K562 (cell line): ENCODE measurements at regions not wholly inside any gene's neighbourhood (a gene's known extent, or its start where the extent isn't known, plus 50 kb on each side); places are given as distances from the start of the nearest gene placed in this dataset.

Experiments used
- ATAC-seq: fragments of 200-7000 bp; cut with Tn5 transposase; 3 replicates; pipeline ENCODE4 v1.9.1; 2020; ENCODE audit warnings: moderate library complexity
- BruUV-seq: library from RNA; stranded (reverse); fragments of 400-500 nt; replicated peaks from 2 replicates; lab custom pipeline; 2021; lab: Mats Ljungman, UMichigan
- CTCF ChIA-PET: fragments of 300-600 bp; formaldehyde crosslinking; extraction: SDS; loops from one replicate; lab custom pipeline; 2021; ENCODE audit warnings: low intra/inter-chr PET ratio; lab: Yijun Ruan, JAX
- POLR2A ChIA-PET: fragments of 300-600, 350-650 bp; sonication (Branson Sonifier 250); formaldehyde crosslinking; extraction: SDS; loops from one replicate; lab custom pipeline; 2021; ENCODE audit warnings: antibody characterized with exemption, inconsistent platforms; lab: Yijun Ruan, JAX
- DNase-seq, 4 experiments: peaks; one replicate each; pipeline versions ENCODE4 v3.0.0 to v3.0.0-alpha.2; 2011 to 2018; ENCODE audit warnings: low spot score in 3 of 4, mixed read lengths in 3 of 4; ENCODE audit errors: extremely low read depth in 1 of 4
- FAIRE-seq: peaks from 2 replicates; lab custom pipeline; 2011; peaks lifted over from hg19 to GRCh38; lab: Jason Lieb, UNC
- H2AFZ ChIP-seq: 2 replicates; pipeline ENCODE4 v1.6.0; 2011; ENCODE audit warnings: low read depth, low read length, control low read depth, inconsistent platforms
- H3K27ac ChIP-seq: fragments of 200-600 bp; 3 replicates; pipeline ENCODE4 v1.8.0; 2011; ENCODE audit warnings: low read depth, mild to moderate bottlenecking, control low read depth, inconsistent platforms, low read length, moderate library complexity, mixed read lengths; ENCODE audit errors: extremely low read depth
- H3K27me3 ChIP-seq, 2 experiments: fragments of 300-600 bp in 1 of 2; 2 replicates in 1 of 2; 3 replicates in 1 of 2; pipeline versions ENCODE4 v1.6.0 to v1.8.0; 2011; ENCODE audit warnings: inconsistent platforms in 2 of 2, low read length in 2 of 2, mild to moderate bottlenecking in 1 of 2, mixed read lengths in 1 of 2, moderate library complexity in 1 of 2; ENCODE audit not compliant: control insufficient read depth in 2 of 2, insufficient read depth in 2 of 2
- H3K36me3 ChIP-seq: fragments of 300-600 bp; 3 replicates; pipeline ENCODE4 v1.8.0; 2011; ENCODE audit warnings: mild to moderate bottlenecking, low read length, inconsistent platforms; ENCODE audit not compliant: control insufficient read depth, insufficient read depth
- H3K4me1 ChIP-seq, 2 experiments: fragments of 200-600 bp in 1 of 2; replicated peaks in 1 of 2; 2 replicates in 1 of 2; 3 replicates in 1 of 2; pipeline versions ENCODE4 v1.5.1 to v1.8.0; 2011; ENCODE audit warnings: inconsistent platforms in 2 of 2, low read length in 2 of 2, mild to moderate bottlenecking in 1 of 2, mixed read lengths in 1 of 2, moderate library complexity in 1 of 2; ENCODE audit not compliant: control insufficient read depth in 2 of 2, insufficient read depth in 2 of 2
- H3K4me2 ChIP-seq: 2 replicates; pipeline ENCODE4 v1.6.1; 2011; ENCODE audit warnings: low read length, control low read depth, inconsistent platforms, mixed read lengths; ENCODE audit not compliant: insufficient read depth
- H3K4me3 ChIP-seq: fragments of 200-600 bp; sonication (generic), shearing (Covaris generic); 2 replicates; pipeline ENCODE4 v1.5.1; 2016; ENCODE audit warnings: control low read depth, inconsistent platforms
- H3K79me2 ChIP-seq: fragments of 200-600 bp; 3 replicates; pipeline ENCODE4 v1.8.0; 2011; ENCODE audit warnings: low read length, inconsistent platforms; ENCODE audit not compliant: control insufficient read depth, insufficient read depth
- H3K9ac ChIP-seq, 2 experiments: 2 replicates each; pipeline versions ENCODE4 v1.6.0 to v1.6.1; 2011; ENCODE audit warnings: low read depth in 2 of 2, low read length in 2 of 2, control low read depth in 1 of 2, inconsistent platforms in 1 of 2, mild to moderate bottlenecking in 1 of 2, mixed read lengths in 1 of 2; ENCODE audit not compliant: insufficient read depth in 1 of 2
- H3K9me1 ChIP-seq: one replicate; pipeline ENCODE4 v1.6.0; 2011; ENCODE audit warnings: inconsistent platforms, mild to moderate bottlenecking, low read length, moderate library complexity; ENCODE audit not compliant: control insufficient read depth, insufficient read depth
- H3K9me3 ChIP-seq: replicated peaks from 2 replicates; pipeline ENCODE4 v1.5.1; 2011; ENCODE audit warnings: low read depth, low read length, inconsistent platforms; ENCODE audit not compliant: control insufficient read depth, insufficient read depth
- H4K20me1 ChIP-seq: replicated peaks from 2 replicates; pipeline ENCODE4 v1.6.1; 2011; ENCODE audit warnings: low read length, inconsistent platforms, mixed read lengths; ENCODE audit not compliant: control insufficient read depth, insufficient read depth
- CBFB ChIP-seq: sonication (generic); formaldehyde crosslinking; IDR thresholded peaks from 2 replicates; pipeline ENCODE4 v1.4.0; 2020; ENCODE audit warnings: mild to moderate bottlenecking, missing genetic modification reagents
- GABPB1 ChIP-seq: sonication (generic); formaldehyde crosslinking; IDR thresholded peaks from 2 replicates; pipeline ENCODE4 v1.8.0; 2022; ENCODE audit warnings: mild to moderate bottlenecking, missing genetic modification reagents
- ILF3 ChIP-seq: fragments of 450-650 bp; IDR thresholded peaks from 2 replicates; pipeline ENCODE4 v1.6.1; 2018; ENCODE audit warnings: antibody characterized with exemption, mild to moderate bottlenecking, moderate library complexity, borderline replicate concordance
- KLF1 ChIP-seq: fragments of 450-650 bp; IDR thresholded peaks from 2 replicates; pipeline ENCODE4 v1.6.1; 2016; ENCODE audit warnings: missing genetic modification characterization, missing compliant biosample characterization
- MTF1 ChIP-seq: fragments of 250-450 bp; sonication (Bioruptor Pico); IDR thresholded peaks from 2 replicates; pipeline ENCODE4 v1.9.0; 2021; ENCODE audit warnings: moderate library complexity, mild to moderate bottlenecking, inconsistent platforms, borderline replicate concordance
- TBP ChIP-seq: optimal IDR thresholded peaks from 2 replicates; pipeline ENCODE3; 2011; ENCODE audit warnings: low read depth, low read length, improper control_type of control experiment
- ZNF121 ChIP-seq: sonication (generic); formaldehyde crosslinking; conservative IDR thresholded peaks from 2 replicates; pipeline ENCODE4 v1.8.0; 2022; ENCODE audit warnings: missing genetic modification reagents
- ZNF23 ChIP-seq: fragments of 250-450 bp; sonication (Bioruptor Pico); IDR thresholded peaks from 2 replicates; pipeline ENCODE4 v1.4.0; 2020; ENCODE audit warnings: mild to moderate bottlenecking
- WGBS: fragments of 100-300 bp; shearing (Covaris generic); methylation state at CpG from one replicate; pipeline ENCODE4 v1.1.6; 2016; ENCODE audit warnings: low coverage, mixed read lengths; ENCODE audit not compliant: insufficient coverage; ENCODE audit errors: missing lambda C conversion rate; 5-methylcytosine and 5-hydroxymethylcytosine counted together
- in situ Hi-C: fragments of 300-500 bp; cut with MboI; formaldehyde crosslinking; loops from 4 replicates; pipeline ENCODE4 v1.15.0; 2018; ENCODE audit warnings: inconsistent platforms, mixed read lengths
- intact Hi-C: fragments of 100-400 bp; cut with micrococcal nuclease; formaldehyde crosslinking; loops from 2 replicates; pipeline ENCODE4 v1.14.2; 2022
- TF ChIP-seq, protein P1 (sequence below): sonication (generic); formaldehyde crosslinking; IDR thresholded peaks from 2 replicates; pipeline ENCODE4 v1.8.1; 2023; ENCODE audit warnings: mild to moderate bottlenecking, missing genetic modification reagents

DNA sequence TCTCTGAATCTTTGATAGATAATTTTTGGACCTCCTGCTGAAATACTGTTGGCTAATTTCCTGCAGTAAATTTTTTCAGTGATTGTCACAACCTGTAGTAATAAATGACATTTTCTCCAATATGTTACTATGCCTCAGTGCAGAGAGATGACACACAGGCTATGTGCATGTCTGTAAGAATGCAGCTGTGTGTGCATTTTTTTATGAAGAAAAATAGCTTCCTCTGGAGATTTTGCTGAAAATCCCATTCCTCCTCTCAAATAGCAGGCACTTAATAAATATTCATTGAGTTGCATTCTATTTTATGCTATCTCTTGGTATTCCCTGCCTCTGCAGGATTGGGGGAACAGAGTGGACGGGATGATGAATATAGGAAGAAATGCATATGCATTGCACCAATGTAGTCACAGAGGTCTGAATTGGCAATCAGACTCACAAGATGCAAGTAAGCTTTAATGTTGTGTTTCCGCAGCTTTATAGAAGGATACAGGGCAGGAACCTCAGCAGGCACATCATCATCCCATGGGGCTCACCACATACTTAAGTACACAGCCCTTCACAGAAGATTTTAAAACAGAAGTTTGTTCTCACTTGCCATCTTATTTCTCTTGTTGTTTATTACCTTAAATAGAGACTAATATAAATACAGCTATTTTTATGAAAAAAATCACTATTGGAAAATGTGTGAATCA, 474.7 kb downstream of the EPM2A start:
- TF ChIP-seq CBFB (CRISPR knock-in tag) (no peak), MTF1 (no peak), TBP (no peak), ILF3 (no peak), KLF1 (tag) (no peak), ZNF121 (no peak), GABPB1 (no peak), ZNF23 (CRISPR knock-in tag) (no peak)
- TF ChIP-seq, protein P1, sequence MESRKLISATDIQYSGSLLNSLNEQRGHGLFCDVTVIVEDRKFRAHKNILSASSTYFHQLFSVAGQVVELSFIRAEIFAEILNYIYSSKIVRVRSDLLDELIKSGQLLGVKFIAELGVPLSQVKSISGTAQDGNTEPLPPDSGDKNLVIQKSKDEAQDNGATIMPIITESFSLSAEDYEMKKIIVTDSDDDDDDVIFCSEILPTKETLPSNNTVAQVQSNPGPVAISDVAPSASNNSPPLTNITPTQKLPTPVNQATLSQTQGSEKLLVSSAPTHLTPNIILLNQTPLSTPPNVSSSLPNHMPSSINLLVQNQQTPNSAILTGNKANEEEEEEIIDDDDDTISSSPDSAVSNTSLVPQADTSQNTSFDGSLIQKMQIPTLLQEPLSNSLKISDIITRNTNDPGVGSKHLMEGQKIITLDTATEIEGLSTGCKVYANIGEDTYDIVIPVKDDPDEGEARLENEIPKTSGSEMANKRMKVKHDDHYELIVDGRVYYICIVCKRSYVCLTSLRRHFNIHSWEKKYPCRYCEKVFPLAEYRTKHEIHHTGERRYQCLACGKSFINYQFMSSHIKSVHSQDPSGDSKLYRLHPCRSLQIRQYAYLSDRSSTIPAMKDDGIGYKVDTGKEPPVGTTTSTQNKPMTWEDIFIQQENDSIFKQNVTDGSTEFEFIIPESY = no peak

More for the DNA sequence above, 474.7 kb downstream of the EPM2A start:
- Histone ChIP-seq H2AFZ (no peak overlapping the region), H3K9ac (no peak overlapping the region), H3K27me3 (no peaks in the 10 kb centered on the region), H3K4me3 (no peak overlapping the region), H4K20me1 (no peaks in the 10 kb centered on the region), H3K9me3 (no peaks in the 10 kb centered on the region; the same call in 1 of the 2 replicates), H3K79me2 (no peaks in the 10 kb centered on the region), H3K9me1 (no peaks in the 10 kb centered on the region), H3K4me2 (no peak overlapping the region), H3K27ac (no peak overlapping the region), H3K4me1 (no peaks in the 10 kb centered on the region), H3K36me3 (no peaks in the 10 kb centered on the region)
- no peak for ATAC-seq
- in situ Hi-C loops (no loop called here), intact Hi-C loops (no loop called here)
- POLR2A ChIA-PET = no interaction called here
- no peak for FAIRE-seq
- CTCF ChIA-PET = no interaction called here
- DNase-seq = no peak
- BruUV-seq = no TSS peak
- WGBS = 0% methylated on average over 2 of the region's 2 CpGs
